ENCODE measurements at regions not wholly inside any gene's neighbourhood (a gene's known extent, or its start where the extent isn't known, plus 50 kb on each side); places are given as distances from the start of the nearest gene placed in this dataset.
"Not testable (repeated sequence)": the region's sequence is repeated elsewhere in the genome, so short reads cannot be mapped to it uniquely, and the experiment has no call there.

DNA sequence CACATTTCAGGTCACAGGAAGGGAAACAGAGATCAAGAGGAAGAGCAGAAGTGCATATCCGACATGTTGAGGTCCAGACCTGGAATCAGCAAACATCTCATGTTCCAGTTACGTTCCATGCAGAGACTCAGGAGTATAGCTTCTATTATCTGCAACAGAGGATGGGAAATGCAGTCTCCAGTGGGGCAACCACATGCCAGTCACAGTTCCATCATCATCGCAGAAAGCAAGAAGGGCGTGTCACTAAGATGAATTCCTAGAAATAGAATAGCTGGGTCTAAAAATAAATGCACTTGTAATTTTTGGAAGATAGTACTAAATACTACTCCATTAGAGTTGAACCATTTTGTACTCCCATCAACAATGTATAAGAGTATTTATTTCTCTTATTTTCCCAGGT, 133.2 kb upstream of the MDFIC start:
- H3K9me3 ChIP-seq (ENCODE audit: control insufficient read depth, low read length, poor library complexity, severe bottlenecking) = no peaks in the 10 kb centered on the region
- Mint-ChIP-seq H3K27me3 (peaks cover 6% of the 10 kb centered on the region), H3K27ac (no peak overlapping the region), H3K4me3 (no peak overlapping the region), H3K36me3 (ENCODE audit: low read depth) (no peaks in the 10 kb centered on the region), H3K4me1 (peaks cover 6% of the 10 kb centered on the region)
- DNase-seq (no peak), ATAC-seq (no peak)

DNA sequence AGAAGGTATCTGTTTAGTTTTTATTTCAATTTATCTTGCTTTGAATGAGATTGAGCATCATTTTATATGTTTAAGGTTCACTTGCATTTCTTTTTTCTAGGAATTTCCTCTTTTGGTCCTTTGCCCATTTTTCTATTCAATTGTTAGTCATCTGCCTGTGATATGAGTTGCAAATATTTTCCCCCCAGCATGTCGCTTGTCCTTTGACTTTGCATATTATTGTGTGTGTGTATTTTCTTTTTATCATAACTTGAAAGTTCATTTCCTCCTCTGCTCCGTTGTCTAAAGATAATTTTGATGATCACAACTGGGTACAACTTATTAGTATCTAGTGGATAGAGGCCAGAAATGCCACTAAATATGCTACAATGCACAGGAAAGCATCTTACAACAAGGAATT, 132.7 kb upstream of the MDFIC start:
- ATAC-seq (no peak), DNase-seq (no peak)
- H3K27me3 Mint-ChIP-seq = peaks cover 9% of the 10 kb centered on the region
- H3K9me3 ChIP-seq (ENCODE audit: control insufficient read depth, low read length, poor library complexity, severe bottlenecking) = no peaks in the 10 kb centered on the region
- no peaks in the 10 kb centered on the region for H3K36me3 Mint-ChIP-seq (ENCODE audit: low read depth)
- peaks cover 6% of the 10 kb centered on the region for H3K4me1 Mint-ChIP-seq
- H3K27ac Mint-ChIP-seq = no peak overlapping the region
- H3K4me3 Mint-ChIP-seq = no peak overlapping the region

DNA sequence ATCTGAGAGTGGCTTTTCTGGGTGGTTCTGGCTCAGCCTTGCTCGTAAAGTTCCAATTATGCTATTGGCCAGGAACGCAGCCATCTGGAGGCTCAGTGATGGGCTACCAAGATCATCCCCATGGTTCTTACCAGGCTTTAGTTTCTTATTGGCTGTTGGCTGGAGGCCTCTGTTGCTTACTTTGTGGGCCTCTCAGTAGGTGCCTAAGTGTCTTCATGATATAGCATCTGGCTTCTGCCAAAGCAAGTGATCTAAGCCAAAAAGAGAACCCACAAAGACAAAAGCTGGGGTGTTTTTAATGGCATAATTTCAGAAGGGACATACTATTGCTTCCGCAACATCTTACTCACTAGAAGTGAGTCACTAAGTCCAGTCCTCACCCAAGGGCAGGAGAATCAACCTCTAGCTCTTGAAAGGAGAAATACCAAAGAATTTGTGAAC, 132.0 kb upstream of the MDFIC start:
- ATAC-seq (no peak), DNase-seq (no peak)
- peaks cover 6% of the 10 kb centered on the region for H3K4me1 Mint-ChIP-seq
- peaks cover 11% of the 10 kb centered on the region for H3K27me3 Mint-ChIP-seq
- H3K27ac Mint-ChIP-seq = no peak overlapping the region
- no peaks in the 10 kb centered on the region for H3K9me3 ChIP-seq (ENCODE audit: control insufficient read depth, low read length, poor library complexity, severe bottlenecking)
- H3K4me3 Mint-ChIP-seq = no peak overlapping the region
- H3K36me3 Mint-ChIP-seq (ENCODE audit: low read depth) = no peaks in the 10 kb centered on the region

DNA sequence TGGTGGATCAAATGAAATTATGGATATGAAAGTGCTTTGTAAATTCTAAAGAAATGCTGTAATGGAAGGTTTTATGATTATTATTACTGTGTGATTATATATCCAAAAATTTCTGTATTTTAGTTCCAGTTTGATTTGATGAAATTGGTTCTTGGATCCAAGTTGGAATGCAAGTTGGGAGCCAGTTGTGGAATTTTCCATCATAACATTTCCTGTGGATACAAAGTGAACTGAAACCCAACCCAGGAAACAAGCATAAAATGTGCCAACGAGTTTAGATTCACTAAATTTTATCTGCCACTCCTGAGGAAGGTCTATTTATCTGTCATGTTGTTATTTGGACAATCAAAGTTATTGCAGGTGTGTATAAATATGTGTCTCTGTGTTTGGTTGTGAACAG, 131.4 kb upstream of the MDFIC start:
- Mint-ChIP-seq H3K27ac (no peak overlapping the region), H3K4me3 (no peak overlapping the region)

DNA sequence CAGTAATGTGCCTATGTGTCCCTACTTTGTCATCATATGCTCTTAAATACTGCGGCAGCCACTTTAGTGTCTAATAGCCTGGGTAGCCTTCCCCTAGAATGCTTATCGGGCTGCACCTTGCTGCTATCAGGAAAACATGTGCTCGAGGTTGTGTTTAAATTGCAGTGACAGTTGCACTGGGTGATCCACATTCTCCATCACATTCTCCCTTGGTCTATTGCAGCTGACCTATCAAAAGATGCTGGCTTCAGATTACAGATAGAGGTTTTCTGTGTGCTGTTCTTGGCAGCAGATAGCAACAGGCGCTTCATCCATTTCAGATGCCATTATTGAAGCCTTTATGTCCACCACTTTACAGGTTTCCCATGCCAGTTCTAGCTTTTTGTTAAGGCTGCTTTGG, 130.1 kb upstream of the MDFIC start:
- no peak overlapping the region for H3K4me3 Mint-ChIP-seq
- DNase-seq (no peak), ATAC-seq (no peak)
- no peaks in the 10 kb centered on the region for H3K9me3 ChIP-seq (ENCODE audit: control insufficient read depth, low read length, poor library complexity, severe bottlenecking)
- peaks cover 3% of the 10 kb centered on the region for H3K4me1 Mint-ChIP-seq
- H3K27ac Mint-ChIP-seq = no peak overlapping the region
- H3K27me3 Mint-ChIP-seq = peaks cover 13% of the 10 kb centered on the region
- peaks cover 2% of the 10 kb centered on the region for H3K36me3 Mint-ChIP-seq (ENCODE audit: low read depth)

More for the DNA sequence above, 131.4 kb upstream of the MDFIC start:
- H3K36me3 Mint-ChIP-seq (ENCODE audit: low read depth) = no peaks in the 10 kb centered on the region
- ATAC-seq (no peak), DNase-seq (no peak)
- no peaks in the 10 kb centered on the region for H3K9me3 ChIP-seq (ENCODE audit: control insufficient read depth, low read length, poor library complexity, severe bottlenecking)
- peaks cover 7% of the 10 kb centered on the region for H3K27me3 Mint-ChIP-seq
- H3K4me1 Mint-ChIP-seq = peaks cover 6% of the 10 kb centered on the region

DNA sequence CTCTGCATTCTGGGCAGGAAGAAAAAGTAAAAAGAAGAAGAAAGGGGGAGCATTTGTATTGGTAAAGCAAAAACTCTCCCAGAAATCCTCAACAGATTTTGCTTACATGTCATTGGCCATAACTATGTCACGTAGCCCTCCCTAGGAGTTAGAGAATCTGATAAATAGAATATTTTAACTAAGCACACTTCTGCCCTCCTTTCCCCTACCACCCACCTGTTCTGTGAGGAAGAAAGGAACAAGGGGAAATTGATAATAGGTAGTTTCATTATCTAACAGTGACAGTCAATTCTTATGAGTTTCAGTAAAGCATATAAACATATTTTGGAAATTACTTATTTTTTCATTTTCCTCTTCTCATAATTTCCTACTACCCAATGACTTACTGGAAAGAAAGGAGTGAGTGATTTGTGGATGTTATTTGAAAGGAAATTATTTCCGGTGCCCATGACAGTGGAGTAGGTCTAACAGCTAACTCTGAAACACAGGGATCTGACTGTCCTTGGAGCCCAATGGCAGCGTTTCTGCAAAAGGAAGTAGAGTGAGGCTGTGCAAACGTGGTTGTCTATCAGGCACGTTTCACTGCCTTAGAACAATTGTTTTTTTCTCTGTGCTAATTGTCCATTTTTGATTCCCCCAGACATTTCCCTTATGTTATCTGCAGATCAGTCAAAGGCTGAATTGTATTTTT, 128.6 kb upstream of the MDFIC start:
- peaks cover 13% of the 10 kb centered on the region for H3K27me3 Mint-ChIP-seq
- H3K36me3 Mint-ChIP-seq (ENCODE audit: low read depth) = peaks cover 4% of the 10 kb centered on the region
- H3K27ac Mint-ChIP-seq = no peak overlapping the region
- peaks cover 3% of the 10 kb centered on the region for H3K4me1 Mint-ChIP-seq
- DNase-seq (no peak), ATAC-seq (no peak)
- H3K4me3 Mint-ChIP-seq = no peak overlapping the region
- H3K9me3 ChIP-seq (ENCODE audit: control insufficient read depth, low read length, poor library complexity, severe bottlenecking) = no peaks in the 10 kb centered on the region

DNA sequence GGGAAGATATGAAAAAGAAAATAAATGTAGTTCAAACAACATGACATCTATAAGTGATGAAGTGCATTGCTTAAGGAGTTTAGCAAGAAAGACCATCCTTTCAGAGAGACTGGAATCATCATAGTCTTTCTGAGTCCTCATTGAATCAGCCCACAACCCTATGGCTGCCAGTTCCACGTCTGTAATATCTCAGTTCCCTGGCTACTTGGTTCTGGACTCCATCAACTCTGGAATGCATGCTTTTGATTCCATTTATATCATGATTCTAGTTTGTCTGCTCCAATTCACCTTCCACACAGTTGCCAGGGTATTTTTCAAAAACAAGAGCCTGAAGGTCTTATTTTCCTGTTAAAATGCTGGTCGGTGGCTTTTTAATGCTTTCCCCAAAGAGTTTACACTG, 126.4 kb upstream of the MDFIC start:
- H3K4me1 Mint-ChIP-seq = peaks cover 3% of the 10 kb centered on the region
- peaks cover 13% of the 10 kb centered on the region for H3K27me3 Mint-ChIP-seq
- DNase-seq = no peak
- no peaks in the 10 kb centered on the region for H3K9me3 ChIP-seq (ENCODE audit: control insufficient read depth, low read length, poor library complexity, severe bottlenecking)
- peaks cover 4% of the 10 kb centered on the region for H3K36me3 Mint-ChIP-seq (ENCODE audit: low read depth)
- ATAC-seq = no peak
- no peak overlapping the region for H3K27ac Mint-ChIP-seq
- H3K4me3 Mint-ChIP-seq = no peak overlapping the region

DNA sequence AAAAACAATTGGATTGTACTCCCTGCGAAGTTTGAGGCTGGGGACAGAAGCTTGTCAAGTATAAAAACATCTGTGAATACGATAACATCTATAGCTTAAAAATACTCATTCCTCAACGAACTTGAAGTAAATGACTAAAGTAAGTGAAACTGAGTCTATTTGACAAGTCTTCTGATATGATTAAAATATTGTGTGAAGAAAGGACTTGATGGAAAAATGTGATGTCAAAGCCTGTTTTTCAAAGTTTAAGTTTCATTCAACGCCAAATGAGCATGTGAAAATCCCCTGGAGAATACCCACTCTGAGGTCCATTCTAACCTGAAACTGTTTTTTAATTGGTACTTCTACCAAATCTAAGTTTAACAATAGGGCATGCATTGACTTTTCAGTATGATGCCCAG, 122.3 kb upstream of the MDFIC start:
- Mint-ChIP-seq H3K4me3 (no peak overlapping the region), H3K27me3 (peaks cover 11% of the 10 kb centered on the region), H3K4me1 (no peaks in the 10 kb centered on the region), H3K36me3 (ENCODE audit: low read depth) (peaks cover 4% of the 10 kb centered on the region), H3K27ac (no peak overlapping the region)
- ATAC-seq = no peak
- no peaks in the 10 kb centered on the region for H3K9me3 ChIP-seq (ENCODE audit: control insufficient read depth, low read length, poor library complexity, severe bottlenecking)
- DNase-seq = no peak

DNA sequence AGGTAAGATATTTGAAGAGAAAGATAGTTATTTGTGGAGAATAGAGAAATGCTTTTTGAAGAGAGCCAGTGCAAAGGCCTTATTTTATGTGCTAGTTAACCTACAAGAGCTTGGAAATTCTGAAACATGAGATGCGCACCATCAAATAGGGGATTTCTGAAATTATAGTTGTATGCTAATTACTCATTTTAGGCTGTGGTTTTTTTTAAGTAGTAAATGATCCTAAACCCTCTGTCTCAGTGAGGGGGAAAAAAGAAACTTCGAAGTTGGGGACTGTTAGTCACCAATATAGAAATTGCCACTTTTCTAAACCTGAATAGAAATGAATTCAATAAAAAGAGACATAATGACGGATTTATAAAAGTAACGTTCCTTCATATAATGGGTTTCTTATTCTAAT, 119.3 kb upstream of the MDFIC start:
- Mint-ChIP-seq H3K27ac (no peak overlapping the region), H3K27me3 (peaks cover 5% of the 10 kb centered on the region), H3K4me1 (no peaks in the 10 kb centered on the region), H3K36me3 (ENCODE audit: low read depth) (no peaks in the 10 kb centered on the region), H3K4me3 (no peak overlapping the region)
- no peaks in the 10 kb centered on the region for H3K9me3 ChIP-seq (ENCODE audit: control insufficient read depth, low read length, poor library complexity, severe bottlenecking)
- ATAC-seq = no peak
- no peak for DNase-seq

DNA sequence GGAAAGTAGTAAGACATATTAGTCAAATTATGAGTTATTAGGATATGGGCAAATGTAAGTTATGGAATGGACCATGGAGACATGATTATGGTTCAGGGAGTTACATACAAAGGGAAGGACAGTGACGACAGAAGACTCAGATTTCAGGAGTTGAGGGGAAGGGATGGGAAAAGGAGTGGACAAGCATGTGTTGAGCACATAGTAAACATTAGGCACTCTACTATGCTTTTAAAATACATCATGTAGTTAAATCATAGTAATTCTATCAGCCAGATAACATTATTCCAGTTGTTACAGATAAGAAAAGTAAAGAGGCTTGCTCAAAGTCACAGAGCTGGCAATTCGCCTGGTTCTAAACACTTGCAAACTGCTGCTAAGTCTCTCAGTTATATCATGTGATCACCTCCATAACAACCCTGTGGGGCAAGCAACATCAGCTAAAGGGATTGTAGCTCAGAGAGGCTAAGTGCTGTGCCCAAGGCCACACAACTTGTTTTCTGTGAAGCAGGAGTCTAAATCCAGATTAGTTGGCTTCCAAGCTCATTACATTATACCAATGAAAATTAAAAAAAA, 115.2 kb upstream of the MDFIC start:
- Mint-ChIP-seq H3K4me3 (no peak overlapping the region), H3K27me3 (peaks cover 5% of the 10 kb centered on the region), H3K4me1 (no peaks in the 10 kb centered on the region), H3K27ac (no peak overlapping the region), H3K36me3 (ENCODE audit: low read depth) (peaks cover 2% of the 10 kb centered on the region)
- DNase-seq (no peak), ATAC-seq (no peak)
- H3K9me3 ChIP-seq (ENCODE audit: control insufficient read depth, low read length, poor library complexity, severe bottlenecking) = no peaks in the 10 kb centered on the region

DNA sequence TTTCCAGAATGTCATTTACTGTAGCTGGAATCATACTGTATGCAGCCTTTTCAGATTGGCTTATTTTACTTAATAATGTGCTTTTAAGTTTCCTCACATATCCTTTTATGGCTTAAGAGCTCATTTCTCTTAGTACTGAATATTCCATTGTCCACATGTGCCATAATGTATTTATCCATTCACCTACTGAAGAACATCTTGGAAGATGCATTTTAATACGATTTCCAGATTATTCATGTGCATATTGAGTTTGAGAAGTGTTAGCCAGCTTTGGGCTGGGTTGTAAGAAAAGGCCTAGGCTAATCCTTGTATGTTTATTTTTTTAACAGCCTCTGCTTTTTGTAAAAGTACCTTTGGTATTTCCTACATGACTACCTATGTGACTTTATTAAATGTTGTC, 109.3 kb upstream of the MDFIC start:
- peaks cover 18% of the 10 kb centered on the region for H3K4me1 Mint-ChIP-seq
- peaks cover 2% of the 10 kb centered on the region for H3K36me3 Mint-ChIP-seq (ENCODE audit: low read depth)

DNA sequence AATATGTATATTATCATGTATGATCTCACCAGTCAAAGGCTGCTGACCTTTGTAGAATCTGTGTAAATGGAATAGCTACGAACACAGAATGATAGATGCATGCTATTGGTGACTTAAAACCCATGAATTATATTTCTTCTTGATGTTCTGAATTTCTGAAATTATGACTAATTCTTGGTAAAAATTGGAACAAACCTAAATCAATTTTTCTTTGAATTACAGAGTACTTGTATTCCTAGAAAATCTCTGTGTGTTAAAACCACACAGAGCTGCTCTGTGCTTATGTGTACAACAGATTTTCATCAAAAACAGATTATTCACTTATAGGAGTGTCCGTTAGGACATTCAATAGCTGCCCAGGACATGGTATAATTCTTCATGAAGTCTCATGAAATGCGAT, 108.3 kb upstream of the MDFIC start:
- no peaks in the 10 kb centered on the region for H3K9me3 ChIP-seq (ENCODE audit: control insufficient read depth, low read length, poor library complexity, severe bottlenecking)
- Mint-ChIP-seq H3K27me3 (no peaks in the 10 kb centered on the region), H3K4me1 (peaks cover 18% of the 10 kb centered on the region), H3K27ac (peak overlapping the region; percentile 68), H3K4me3 (peak overlapping the region; percentile 26), H3K36me3 (ENCODE audit: low read depth) (peaks cover 2% of the 10 kb centered on the region)
- DNase-seq (no peak), ATAC-seq (no peak)

More for the DNA sequence above, 109.3 kb upstream of the MDFIC start:
- no peak for DNase-seq
- no peaks in the 10 kb centered on the region for H3K9me3 ChIP-seq (ENCODE audit: control insufficient read depth, low read length, poor library complexity, severe bottlenecking)
- no peak for ATAC-seq
- H3K4me3 Mint-ChIP-seq = no peak overlapping the region
- H3K27ac Mint-ChIP-seq = no peak overlapping the region
- H3K27me3 Mint-ChIP-seq = no peaks in the 10 kb centered on the region

DNA sequence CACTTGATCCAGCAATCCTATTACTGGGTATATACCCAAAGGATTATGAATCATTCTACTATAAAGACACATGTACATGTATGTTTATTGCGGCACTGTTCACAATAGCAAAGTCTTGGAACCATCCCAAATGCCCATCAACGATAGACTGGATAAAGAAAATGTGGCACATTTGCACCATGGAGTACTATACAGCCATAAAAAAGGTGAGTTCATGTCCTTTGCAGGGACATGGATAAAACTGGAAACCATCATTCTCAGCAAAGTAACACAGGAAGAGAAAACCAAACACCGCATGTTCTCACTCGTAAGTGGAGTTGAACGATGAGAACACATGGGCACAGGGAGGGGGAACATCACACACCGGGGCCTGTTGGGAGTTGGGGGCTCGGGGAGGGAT, 104.9 kb upstream of the MDFIC start:
- not testable (repeated sequence) for H3K36me3 Mint-ChIP-seq (ENCODE audit: low read depth); ATAC-seq; H3K27ac Mint-ChIP-seq; DNase-seq; H3K9me3 ChIP-seq (ENCODE audit: control insufficient read depth, low read length, poor library complexity, severe bottlenecking); H3K4me3 Mint-ChIP-seq; H3K27me3 Mint-ChIP-seq
- H3K4me1 Mint-ChIP-seq = peaks cover 18% of the 10 kb centered on the region

DNA sequence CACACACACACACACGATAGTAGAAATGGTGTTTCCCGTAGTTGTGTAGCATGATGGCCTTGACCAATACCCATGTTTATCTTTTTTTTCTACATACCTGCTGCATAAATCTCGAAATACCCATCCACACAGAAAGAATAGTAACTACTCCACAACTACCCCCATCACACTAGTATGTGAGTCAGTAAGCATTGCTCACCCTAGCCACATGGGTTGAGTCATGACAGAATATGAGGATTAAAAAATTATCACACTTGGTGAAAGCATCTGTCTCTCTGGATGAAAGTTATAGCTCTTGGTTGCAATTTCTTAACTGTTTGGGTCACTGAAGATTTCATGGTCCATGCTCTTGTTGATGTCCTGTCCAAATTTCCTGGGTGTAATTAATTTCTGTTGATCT, 103.4 kb upstream of the MDFIC start:
- Mint-ChIP-seq H3K27ac (no peak overlapping the region), H3K27me3 (no peaks in the 10 kb centered on the region), H3K4me1 (peaks cover 9% of the 10 kb centered on the region), H3K36me3 (ENCODE audit: low read depth) (no peaks in the 10 kb centered on the region), H3K4me3 (no peak overlapping the region)
- ATAC-seq (no peak), DNase-seq (no peak)
- no peaks in the 10 kb centered on the region for H3K9me3 ChIP-seq (ENCODE audit: control insufficient read depth, low read length, poor library complexity, severe bottlenecking)
